ENCODE measurements at regions not wholly inside any gene's neighbourhood (a gene's known extent, or its start where the extent isn't known, plus 50 kb on each side); places are given as distances from the start of the nearest gene placed in this dataset.

- CTCF ChIA-PET: no interaction called here
- Mint-ChIP-seq H3K27me3 (ENCODE audit: low read depth) (peaks cover 5% of the 10 kb centered on the region), H3K9me3 (ENCODE audit: insufficient read depth) (no peaks in the 10 kb centered on the region), H3K4me3 (no peak overlapping the region), H3K27ac (no peak overlapping the region), H3K4me1 (ENCODE audit: low read depth) (no peaks in the 10 kb centered on the region), H3K36me3 (ENCODE audit: low read depth) (no peaks in the 10 kb centered on the region)
- POLR2A ChIA-PET: no interaction called here
- ATAC-seq (no peak), DNase-seq (no peak)
Measured at GRCh38 chr3:10756546-10756945, 59.5 kb upstream of the SLC6A11 start.

DNA sequence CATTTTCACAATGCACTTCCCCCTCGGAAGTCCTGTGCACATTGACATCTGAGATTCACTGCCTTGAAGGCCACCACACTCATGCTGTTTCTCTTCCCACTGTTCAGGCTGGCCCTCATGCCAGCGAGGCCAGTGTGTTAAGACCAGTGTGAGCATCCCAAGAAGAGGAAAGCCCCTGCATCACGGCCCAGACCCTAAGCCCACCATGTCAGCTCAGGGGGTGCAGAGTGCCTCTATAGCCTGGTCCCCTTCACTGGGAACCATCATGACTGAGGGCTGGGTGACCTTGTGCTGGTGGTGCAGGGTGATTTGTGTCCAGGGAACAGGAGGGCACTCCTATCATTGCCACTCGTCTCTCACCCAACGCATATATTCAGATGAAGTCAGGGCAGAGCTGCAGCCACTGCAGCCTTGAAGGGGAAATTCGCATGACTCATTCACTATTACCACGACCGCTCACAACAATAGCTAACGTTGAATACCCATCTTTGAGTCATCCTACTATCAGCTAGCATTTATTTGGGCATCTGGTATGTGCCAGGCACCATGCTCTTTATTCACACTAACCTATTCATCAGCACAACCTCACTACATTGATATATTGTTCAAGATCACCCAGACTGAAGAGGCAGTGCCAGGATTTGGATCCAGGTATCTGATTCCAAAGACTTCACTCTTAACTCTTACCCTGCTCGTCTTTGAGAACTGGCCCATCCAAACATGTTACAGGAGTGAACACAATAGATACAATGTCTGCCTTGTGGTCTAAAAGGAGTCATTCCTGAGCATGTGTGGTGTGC lies 58.8 kb upstream of the SLC6A11 start:
- DNase-seq (no peak), ATAC-seq (no peak)
- CTCF ChIA-PET: interaction anchor here (1.9 to 2.3 kb wide), 3 partner anchors 27 to 303 kb away, joined by 8 to 14 read pairs (median 10); no protein-coding TSS in a partner anchor
- no peak overlapping the region for H3K27ac Mint-ChIP-seq
- H3K36me3 Mint-ChIP-seq (ENCODE audit: low read depth): no peaks in the 10 kb centered on the region
- peaks cover 5% of the 10 kb centered on the region for H3K27me3 Mint-ChIP-seq (ENCODE audit: low read depth)
- H3K4me3 Mint-ChIP-seq: no peak overlapping the region
- POLR2A ChIA-PET: no interaction called here
- H3K9me3 Mint-ChIP-seq (ENCODE audit: insufficient read depth): no peaks in the 10 kb centered on the region
- no peaks in the 10 kb centered on the region for H3K4me1 Mint-ChIP-seq (ENCODE audit: low read depth)

- no peaks in the 10 kb centered on the region for H3K36me3 Mint-ChIP-seq (ENCODE audit: low read depth)
- no peaks in the 10 kb centered on the region for H3K9me3 Mint-ChIP-seq (ENCODE audit: insufficient read depth)
- ChIA-PET POLR2A (no interaction called here), CTCF (interaction anchor here (1.3 to 2.3 kb wide), 6 partner anchors 9 to 303 kb away, joined by 3 to 14 read pairs (median 9); no protein-coding TSS in a partner anchor)
- H3K4me1 Mint-ChIP-seq (ENCODE audit: low read depth): no peaks in the 10 kb centered on the region
- no peak overlapping the region for H3K27ac Mint-ChIP-seq
- ATAC-seq: no peak
- DNase-seq: no peak
- H3K27me3 Mint-ChIP-seq (ENCODE audit: low read depth): peaks cover 5% of the 10 kb centered on the region
- H3K4me3 Mint-ChIP-seq: no peak overlapping the region
Measured at GRCh38 chr3:10757821-10758130, 58.3 kb upstream of the SLC6A11 start.

- H3K9me3 Mint-ChIP-seq (ENCODE audit: insufficient read depth): no peaks in the 10 kb centered on the region
- H3K27ac Mint-ChIP-seq: no peak overlapping the region
- CTCF ChIA-PET: interaction anchor here (0.7 to 2.3 kb wide), 11 partner anchors 9 to 576 kb away, joined by 3 to 14 read pairs (median 4); no protein-coding TSS in a partner anchor
- peaks cover 5% of the 10 kb centered on the region for H3K27me3 Mint-ChIP-seq (ENCODE audit: low read depth)
- ATAC-seq (peak; percentile 84), DNase-seq (peak; percentile 59)
- POLR2A ChIA-PET: no interaction called here
- no peaks in the 10 kb centered on the region for H3K4me1 Mint-ChIP-seq (ENCODE audit: low read depth)
- H3K4me3 Mint-ChIP-seq: no peak overlapping the region
- H3K36me3 Mint-ChIP-seq (ENCODE audit: low read depth): no peaks in the 10 kb centered on the region
Measured at GRCh38 chr3:10758304-10759037, 57.6 kb upstream of the SLC6A11 start.

GRCh38 chr3:10759495-10759894 lies 56.5 kb upstream of the SLC6A11 start:
- DNase-seq: no peak
- ChIA-PET POLR2A (no interaction called here), CTCF (interaction anchor here (1.5 to 2.0 kb wide), 4 partner anchors 10 to 301 kb away, joined by 5 to 10 read pairs (median 8); no protein-coding TSS in a partner anchor)
- Mint-ChIP-seq H3K4me1 (ENCODE audit: low read depth) (no peaks in the 10 kb centered on the region), H3K36me3 (ENCODE audit: low read depth) (no peaks in the 10 kb centered on the region), H3K27ac (no peak overlapping the region), H3K27me3 (ENCODE audit: low read depth) (no peaks in the 10 kb centered on the region), H3K9me3 (ENCODE audit: insufficient read depth) (no peaks in the 10 kb centered on the region), H3K4me3 (no peak overlapping the region)
- no peak for ATAC-seq

DNA sequence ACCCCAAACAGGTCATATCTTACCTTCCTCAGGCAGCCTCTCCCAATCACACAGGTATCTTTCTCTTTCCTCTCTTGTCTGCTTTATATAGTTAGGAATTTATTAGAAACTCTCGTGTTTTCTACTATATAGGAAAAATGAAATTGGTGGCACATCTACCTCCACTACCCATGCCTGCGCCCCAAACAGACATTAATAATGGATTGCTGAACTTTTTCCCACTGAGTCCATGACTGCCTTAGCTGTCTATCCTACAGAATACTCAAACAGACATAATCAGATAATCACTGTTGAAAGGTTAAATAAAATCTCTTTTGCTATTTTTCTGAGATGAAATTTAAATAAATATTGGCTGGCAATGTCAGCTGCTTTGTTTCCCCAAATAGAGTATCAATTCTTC lies 55.8 kb upstream of the SLC6A11 start:
- Mint-ChIP-seq H3K27ac (no peak overlapping the region), H3K4me3 (no peak overlapping the region), H3K9me3 (ENCODE audit: insufficient read depth) (no peaks in the 10 kb centered on the region), H3K4me1 (ENCODE audit: low read depth) (no peaks in the 10 kb centered on the region), H3K36me3 (ENCODE audit: low read depth) (no peaks in the 10 kb centered on the region), H3K27me3 (ENCODE audit: low read depth) (no peaks in the 10 kb centered on the region)
- no peak for ATAC-seq
- ChIA-PET CTCF (interaction anchor here (1.5 to 1.9 kb wide), 2 partner anchors 39 to 300 kb away, joined by 5 read pairs; no protein-coding TSS in a partner anchor), POLR2A (no interaction called here)
- DNase-seq: no peak

GRCh38 chr3:10761583-10761982 lies 54.4 kb upstream of the SLC6A11 start:
- no peaks in the 10 kb centered on the region for H3K9me3 Mint-ChIP-seq (ENCODE audit: insufficient read depth)
- POLR2A ChIA-PET: no interaction called here
- no peak overlapping the region for H3K4me3 Mint-ChIP-seq
- ATAC-seq (no peak), DNase-seq (no peak)
- H3K4me1 Mint-ChIP-seq (ENCODE audit: low read depth): no peaks in the 10 kb centered on the region
- no peaks in the 10 kb centered on the region for H3K36me3 Mint-ChIP-seq (ENCODE audit: low read depth)
- CTCF ChIA-PET: interaction anchor here (1.1 to 2.1 kb wide), 2 partner anchors 23 to 180 kb away, joined by 3 to 6 read pairs; no protein-coding TSS in a partner anchor
- H3K27me3 Mint-ChIP-seq (ENCODE audit: low read depth): no peaks in the 10 kb centered on the region
- no peak overlapping the region for H3K27ac Mint-ChIP-seq

DNA sequence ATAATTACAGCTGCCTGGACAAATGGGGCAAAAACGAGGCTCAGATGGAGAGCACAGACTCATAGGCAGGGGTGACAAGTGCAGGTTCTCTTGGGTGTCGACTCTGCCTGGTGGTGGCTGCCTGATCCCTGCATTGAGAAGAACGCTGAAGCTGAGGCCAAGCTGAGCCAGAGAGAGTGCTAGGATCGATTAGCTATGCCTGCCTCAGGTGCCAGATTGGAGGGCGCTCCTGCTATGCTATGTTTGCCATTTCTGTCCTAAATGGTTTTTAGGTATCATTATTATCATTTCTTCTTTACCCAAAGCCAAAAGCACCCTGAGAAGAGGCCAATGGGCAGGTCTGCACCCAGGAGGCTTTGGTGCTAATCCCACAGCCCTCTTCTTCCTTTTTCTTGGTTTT lies 53.9 kb upstream of the SLC6A11 start:
- H3K27ac Mint-ChIP-seq: no peak overlapping the region
- H3K9me3 Mint-ChIP-seq (ENCODE audit: insufficient read depth): no peaks in the 10 kb centered on the region
- no peak for DNase-seq
- H3K27me3 Mint-ChIP-seq (ENCODE audit: low read depth): no peaks in the 10 kb centered on the region
- H3K4me3 Mint-ChIP-seq: no peak overlapping the region
- ChIA-PET POLR2A (no interaction called here), CTCF (interaction anchor here (1.1 to 2.1 kb wide), 2 partner anchors 24 to 180 kb away, joined by 3 to 6 read pairs; no protein-coding TSS in a partner anchor)
- H3K4me1 Mint-ChIP-seq (ENCODE audit: low read depth): no peaks in the 10 kb centered on the region
- ATAC-seq: no peak
- no peaks in the 10 kb centered on the region for H3K36me3 Mint-ChIP-seq (ENCODE audit: low read depth)

- no peak overlapping the region for H3K27ac Mint-ChIP-seq
- H3K4me3 Mint-ChIP-seq: no peak overlapping the region
- H3K4me1 Mint-ChIP-seq (ENCODE audit: low read depth): no peaks in the 10 kb centered on the region
- ATAC-seq: no peak
- H3K27me3 Mint-ChIP-seq (ENCODE audit: low read depth): no peaks in the 10 kb centered on the region
- H3K9me3 Mint-ChIP-seq (ENCODE audit: insufficient read depth): no peaks in the 10 kb centered on the region
- ChIA-PET CTCF (interaction anchor here (2.1 kb wide), 1 partner anchor 179 kb away, joined by 6 read pairs; no protein-coding TSS in a partner anchor), POLR2A (no interaction called here)
- DNase-seq: no peak
- H3K36me3 Mint-ChIP-seq (ENCODE audit: low read depth): no peaks in the 10 kb centered on the region
Measured at GRCh38 chr3:10762611-10763247, 53.3 kb upstream of the SLC6A11 start.

- CTCF ChIA-PET: no interaction called here
- Mint-ChIP-seq H3K27ac (no peak overlapping the region), H3K4me3 (no peak overlapping the region), H3K4me1 (ENCODE audit: low read depth) (no peaks in the 10 kb centered on the region), H3K27me3 (ENCODE audit: low read depth) (no peaks in the 10 kb centered on the region), H3K9me3 (ENCODE audit: insufficient read depth) (no peaks in the 10 kb centered on the region), H3K36me3 (ENCODE audit: low read depth) (no peaks in the 10 kb centered on the region)
- ATAC-seq: no peak
- POLR2A ChIA-PET: no interaction called here
- no peak for DNase-seq
Measured at GRCh38 chr3:10763248-10763620, 52.8 kb upstream of the SLC6A11 start.

DNA sequence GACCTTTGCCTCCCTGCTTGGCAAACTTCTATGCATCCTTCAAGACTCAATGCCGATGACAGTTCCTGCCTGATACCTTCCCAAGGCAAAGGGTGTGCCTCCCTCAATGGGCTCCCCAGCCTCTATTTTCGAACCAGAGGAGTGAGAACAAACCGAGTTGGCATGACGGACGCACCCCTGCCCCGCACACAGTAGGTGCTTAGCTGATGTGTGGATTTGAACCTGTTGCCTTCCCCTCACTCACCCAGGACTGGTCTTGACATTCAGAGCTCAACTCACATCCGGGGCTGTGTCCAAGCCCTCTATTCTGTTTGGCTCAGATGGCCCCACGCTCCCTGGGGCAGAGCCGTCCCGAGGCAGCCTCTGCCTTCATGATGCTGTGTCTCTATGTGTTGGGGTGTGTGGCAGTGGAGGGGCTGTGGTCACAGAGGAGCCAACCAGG lies 52.2 kb upstream of the SLC6A11 start:
- Mint-ChIP-seq H3K4me1 (ENCODE audit: low read depth) (no peaks in the 10 kb centered on the region), H3K27me3 (ENCODE audit: low read depth) (no peaks in the 10 kb centered on the region), H3K9me3 (ENCODE audit: insufficient read depth) (no peaks in the 10 kb centered on the region), H3K27ac (no peak overlapping the region), H3K36me3 (ENCODE audit: low read depth) (no peaks in the 10 kb centered on the region), H3K4me3 (no peak overlapping the region)
- POLR2A ChIA-PET: no interaction called here
- no peak for ATAC-seq
- no peak for DNase-seq
- CTCF ChIA-PET: no interaction called here

Measured in activated CD8-positive, alpha-beta T cell treated with anti-CD3 and anti-CD28 coated beads, Interleukin-2, amount 10 ng/mL, durations not matched to agents 7 days and 5 days (primary cell).